Caki2 (cell line): ENCODE measurements at regions not wholly inside any gene's neighbourhood (a gene's known extent, or its start where the extent isn't known, plus 50 kb on each side); places are given as distances from the start of the nearest gene placed in this dataset.

Experiments used
- DNase-seq: peaks from one replicate; pipeline ENCODE4 v3.0.0-alpha.2; 2015; ENCODE audit warnings: low read depth
- in situ Hi-C: cut with HindIII; loops from 2 replicates; pipeline ENCODE4 v1.10.0; 2016; ENCODE audit warnings: low sequenced_read_pairs, low pct_unique_long_range_greater_than_20kb, mixed read lengths

DNA sequence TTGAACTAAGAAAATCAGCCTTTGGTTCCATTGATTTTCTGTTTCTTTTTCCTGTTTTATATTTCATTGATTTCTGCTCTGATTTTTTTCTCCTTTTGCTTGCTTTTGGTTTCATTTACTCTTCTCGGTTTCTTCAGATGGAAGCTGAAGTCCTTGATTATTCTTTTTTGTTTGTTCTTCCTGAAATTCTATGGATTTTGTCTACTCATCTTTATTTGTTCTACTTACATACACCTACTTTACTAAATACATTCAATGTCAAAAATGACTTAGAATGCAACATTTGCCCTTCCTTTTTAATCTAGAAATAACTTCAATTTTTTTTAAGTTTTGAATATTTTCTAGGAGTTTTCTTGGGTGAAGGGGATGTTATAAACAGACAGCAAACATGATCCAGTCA, 612.5 kb downstream of the METTL4 start:
- DNase-seq = no peak
- in situ Hi-C loops = no loop called here

DNA sequence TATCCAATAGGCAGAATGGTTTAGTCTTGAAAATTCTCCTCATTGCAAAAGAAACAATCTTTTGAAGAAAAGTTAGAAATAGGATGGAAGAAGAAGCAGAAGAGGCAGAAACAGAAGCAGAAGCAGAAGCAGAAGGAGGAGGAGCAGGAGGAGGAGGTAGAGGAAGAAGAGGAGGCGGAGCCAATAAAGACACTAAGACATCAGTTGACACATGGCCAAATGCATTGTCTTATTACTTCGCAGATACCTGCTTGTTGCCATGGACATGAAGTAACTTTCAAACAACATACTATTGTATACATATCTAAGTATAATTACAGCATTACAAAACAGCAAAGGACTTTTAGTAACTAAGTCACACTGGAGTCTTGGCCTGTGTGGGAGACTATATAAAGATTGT, 606.3 kb downstream of the METTL4 start:
- in situ Hi-C loops = no loop called here
- no peak for DNase-seq

DNA sequence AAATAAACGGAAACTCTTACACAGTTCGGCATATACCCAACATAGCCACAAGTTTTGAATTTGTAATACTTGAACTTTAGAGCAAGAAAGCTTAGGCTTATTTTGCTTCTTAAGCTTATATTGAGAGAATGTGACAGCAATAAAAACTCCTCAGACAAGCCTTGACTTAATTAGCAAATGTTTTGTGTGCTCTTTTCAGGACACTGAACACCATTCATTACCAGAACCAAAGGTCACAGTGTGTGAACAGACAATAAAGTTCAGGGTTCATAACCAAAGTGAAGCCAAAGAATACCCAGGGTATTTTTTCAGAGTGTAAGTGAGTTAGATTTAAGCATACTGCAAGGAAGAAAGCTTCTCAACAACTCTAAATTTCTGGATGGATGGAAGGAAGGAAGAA, 605.8 kb downstream of the METTL4 start:
- DNase-seq = no peak
- in situ Hi-C loops = no loop called here

DNA sequence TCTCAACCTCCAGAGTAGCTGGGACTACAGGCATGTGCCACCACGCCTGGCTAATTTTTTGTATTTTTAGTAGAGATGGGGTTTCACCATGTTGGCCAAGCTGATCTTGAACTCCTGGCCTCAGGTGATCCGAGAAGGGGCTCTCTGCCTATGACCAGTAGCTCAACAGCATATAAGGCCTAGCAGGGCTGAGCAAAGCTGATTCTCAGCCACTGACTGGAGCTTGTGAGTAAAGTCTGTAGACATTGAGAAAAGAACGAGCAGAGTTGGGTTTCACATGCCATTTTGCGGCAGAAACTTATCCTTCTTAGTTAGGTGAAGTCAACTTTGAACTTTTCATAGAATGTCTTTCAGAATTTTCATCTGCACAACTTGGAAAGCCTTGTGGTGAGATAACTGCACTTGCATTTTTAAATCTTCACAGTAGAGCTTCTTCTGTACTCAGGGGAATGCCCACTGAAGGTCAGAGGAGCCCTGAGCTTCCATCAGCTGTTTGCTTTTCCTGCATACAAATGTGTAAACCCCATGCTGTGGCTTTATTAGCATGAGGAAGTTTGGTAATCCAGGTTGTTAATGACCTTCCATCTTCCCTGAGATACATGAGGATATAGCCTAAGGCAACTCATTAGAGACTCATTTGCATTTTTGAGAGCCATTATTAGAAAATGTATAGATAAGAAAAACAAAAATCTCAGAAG, 602.4 kb downstream of the METTL4 start:
- DNase-seq = no peak
- in situ Hi-C loops = no loop called here

DNA sequence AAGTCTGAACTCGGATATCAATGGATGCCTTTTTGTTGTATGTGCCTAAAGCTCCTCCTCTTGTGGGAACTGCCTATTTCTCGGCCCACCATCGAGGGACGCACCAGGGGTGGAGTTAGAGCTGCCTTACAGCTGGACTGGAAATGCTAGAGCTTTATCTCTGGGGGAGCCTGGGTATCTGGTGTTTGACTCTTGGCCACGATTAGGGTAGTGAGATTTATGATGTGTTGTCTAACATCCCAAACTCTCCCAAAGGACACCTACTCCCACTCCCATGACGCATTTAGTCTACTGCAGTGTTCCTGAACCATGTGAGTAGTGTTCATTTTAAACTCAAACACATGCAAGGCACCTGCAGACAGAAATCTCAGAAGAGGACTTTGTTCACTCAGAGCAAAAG, 594.8 kb downstream of the METTL4 start:
- DNase-seq = no peak
- in situ Hi-C loops = no loop called here

DNA sequence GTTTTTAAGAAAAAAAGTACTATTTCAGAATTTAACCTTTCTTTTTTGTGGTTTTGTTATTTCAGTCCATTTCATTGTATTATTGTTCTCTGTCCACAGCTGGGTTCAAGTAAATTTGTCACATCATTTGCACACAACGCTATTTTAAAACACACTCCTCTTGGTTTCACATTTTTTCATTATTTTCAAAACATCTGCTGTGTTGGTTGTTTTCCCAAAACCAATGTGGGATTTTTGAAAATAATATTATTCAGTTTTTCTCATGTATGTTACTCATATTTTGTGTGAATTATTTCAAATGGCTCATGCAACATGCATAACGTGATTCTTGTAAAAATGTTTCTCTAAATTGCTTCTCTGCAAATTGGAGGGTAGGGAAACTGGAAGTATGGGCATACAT, 589.2 kb downstream of the METTL4 start:
- no peak for DNase-seq
- in situ Hi-C loops = no loop called here

DNA sequence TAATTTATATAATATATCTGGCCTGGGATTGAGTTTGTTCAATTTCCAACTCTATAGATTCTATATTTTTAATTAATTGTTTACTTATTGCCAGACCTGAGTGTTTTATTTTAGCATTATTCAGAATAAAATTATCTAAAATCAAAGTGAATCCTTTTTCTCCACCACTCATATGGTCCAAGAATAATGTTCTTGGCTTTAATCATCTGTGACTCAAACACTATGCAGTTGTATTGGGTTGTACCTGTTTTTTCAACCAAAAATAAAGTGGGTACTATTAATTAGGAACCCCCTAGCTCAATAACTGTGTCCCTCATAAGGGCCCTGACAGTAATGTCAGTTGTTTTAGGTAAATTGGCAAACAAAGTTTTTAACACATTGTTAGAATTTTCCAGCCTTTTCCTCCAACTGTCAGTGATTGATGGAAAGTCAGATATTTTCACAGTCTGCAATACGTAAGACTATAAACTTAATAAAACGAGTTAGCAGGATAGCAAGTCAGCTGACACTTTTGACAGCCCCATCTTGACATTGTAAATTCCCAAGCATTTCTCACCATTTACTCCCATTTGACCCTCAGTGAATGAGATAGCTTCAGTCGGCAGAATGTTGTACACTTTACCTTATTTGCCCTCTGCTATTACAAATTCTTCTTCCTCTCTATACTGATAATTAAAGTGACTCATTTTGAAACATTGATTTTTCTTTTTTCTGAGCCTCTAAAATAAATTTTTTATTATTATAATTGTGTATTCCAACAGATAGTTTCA, 587.4 kb downstream of the METTL4 start:
- DNase-seq = no peak
- in situ Hi-C loops = no loop called here

DNA sequence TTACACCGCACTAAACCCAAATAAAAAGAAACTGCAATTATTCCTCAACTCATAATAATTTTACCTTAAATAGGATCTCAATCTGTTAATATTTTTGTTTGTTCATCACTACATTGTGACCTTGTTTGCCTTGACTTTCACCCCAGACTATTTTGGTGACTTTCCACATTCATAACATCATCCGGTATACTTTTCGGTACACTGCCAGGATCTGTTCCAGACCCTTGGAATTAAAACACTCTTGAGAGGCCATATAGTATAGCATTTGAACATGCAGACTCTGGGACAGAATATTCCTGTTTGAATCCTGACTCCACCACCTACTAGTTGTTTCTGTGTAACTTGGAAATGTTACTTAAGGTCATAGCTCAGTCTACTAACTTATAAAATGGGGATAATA, 577.4 kb downstream of the METTL4 start:
- in situ Hi-C loops = no loop called here
- no peak for DNase-seq

DNA sequence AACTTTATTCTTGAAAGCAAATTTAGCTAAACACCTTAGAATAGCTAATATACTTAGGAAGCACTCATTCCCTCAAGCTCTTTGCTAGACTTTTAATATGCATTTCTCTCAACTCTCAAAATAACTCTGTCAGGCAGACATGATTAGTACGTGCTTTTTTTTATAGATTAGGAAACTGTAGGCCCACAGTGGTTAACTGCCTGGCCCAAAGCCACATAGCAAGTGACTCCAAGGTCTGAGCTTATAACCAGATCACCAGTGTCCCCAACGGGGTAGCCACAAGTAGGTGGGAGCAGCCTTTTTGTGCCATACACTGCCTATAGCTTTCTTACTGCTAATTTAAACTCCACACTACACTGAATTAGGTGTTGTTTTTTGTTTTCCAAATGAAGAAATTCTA, 576.8 kb downstream of the METTL4 start:
- in situ Hi-C loops = no loop called here
- DNase-seq = no peak

DNA sequence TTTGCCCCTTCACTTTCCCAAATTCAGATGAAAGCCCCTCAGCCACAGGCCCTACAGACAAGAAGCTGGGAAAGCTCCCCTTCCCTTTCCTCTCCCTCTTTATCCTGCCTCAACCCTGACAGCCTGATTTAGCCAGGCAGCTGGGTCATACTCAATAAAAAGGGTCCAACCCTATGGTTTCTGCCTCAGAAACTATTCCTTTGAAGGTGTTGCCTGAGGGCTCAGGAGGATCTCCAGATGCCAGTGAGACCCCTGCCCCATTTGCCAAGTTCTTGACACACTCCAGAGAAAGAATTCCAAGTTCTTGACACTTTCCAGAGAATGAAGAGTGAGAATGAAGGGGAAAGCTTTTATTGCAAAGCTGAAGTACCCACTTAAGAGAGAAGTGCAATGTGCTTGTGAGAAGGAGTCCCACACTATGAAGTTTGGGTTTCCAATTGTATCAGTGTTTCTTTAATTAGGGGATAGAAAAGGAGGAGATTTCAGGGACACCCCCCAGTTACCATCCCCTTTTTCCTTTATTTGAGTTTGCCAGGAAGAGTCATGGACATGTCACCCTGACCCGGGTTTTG, 576.2 kb downstream of the METTL4 start:
- no peak for DNase-seq
- in situ Hi-C loops = no loop called here

DNA sequence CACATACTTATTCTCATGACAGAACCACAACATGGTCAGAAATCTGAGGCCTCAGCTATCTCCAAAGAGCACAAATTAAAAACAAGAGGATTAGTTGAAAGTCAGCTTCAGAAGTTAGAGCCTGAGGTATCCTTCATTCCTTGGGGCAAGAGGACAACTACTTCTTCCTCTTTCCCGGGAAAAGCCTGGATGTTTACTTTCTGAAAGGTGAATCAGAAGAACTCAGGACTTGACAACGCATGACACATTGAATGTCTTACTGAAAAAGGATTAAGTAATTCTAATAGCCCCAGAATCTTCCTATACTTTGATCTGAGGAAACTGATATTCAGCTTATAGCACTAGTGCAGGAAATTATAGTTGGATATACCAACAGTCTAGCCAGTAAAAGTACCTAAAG, 573.2 kb downstream of the METTL4 start:
- DNase-seq = no peak
- in situ Hi-C loops = no loop called here

DNA sequence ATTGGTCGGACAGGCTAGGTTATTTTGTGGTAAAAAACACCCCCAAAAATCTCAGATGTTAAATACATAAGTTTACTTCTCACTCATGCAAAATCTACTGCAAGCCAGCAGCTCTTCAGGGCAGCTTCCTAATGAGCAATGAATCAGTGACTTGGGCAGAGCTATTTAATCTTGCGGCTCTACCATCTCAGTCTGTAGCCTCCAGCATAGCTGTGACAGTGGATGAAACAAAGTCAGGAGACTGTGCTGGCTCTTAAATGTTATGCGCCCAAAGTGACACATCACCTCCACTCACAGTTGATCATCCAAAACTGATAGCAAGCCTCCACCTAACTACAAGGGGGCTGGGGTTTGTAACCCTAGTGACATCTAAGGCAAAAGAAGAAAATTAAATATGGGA, 571.9 kb downstream of the METTL4 start:
- in situ Hi-C loops = no loop called here
- no peak for DNase-seq

DNA sequence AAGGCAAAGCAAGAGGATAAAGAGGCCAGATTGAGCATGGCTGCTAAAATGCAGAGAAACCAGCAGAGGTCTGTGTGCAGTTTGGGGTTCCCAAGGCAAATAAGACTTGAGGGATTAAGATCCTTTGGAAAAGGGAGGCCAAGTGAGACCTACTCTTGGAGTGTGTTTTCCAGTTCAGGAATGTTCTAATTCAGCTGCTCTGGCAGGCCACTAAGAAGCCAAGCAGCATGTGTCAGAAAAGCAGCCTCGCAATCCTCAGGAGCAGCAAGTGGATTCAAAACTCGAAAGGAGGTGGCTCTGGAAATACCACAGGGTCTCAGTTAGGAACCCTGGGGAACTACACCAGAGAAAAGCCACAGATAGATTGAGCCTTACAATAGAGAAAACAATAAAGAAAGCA, 569.2 kb downstream of the METTL4 start:
- no peak for DNase-seq
- in situ Hi-C loops = no loop called here

DNA sequence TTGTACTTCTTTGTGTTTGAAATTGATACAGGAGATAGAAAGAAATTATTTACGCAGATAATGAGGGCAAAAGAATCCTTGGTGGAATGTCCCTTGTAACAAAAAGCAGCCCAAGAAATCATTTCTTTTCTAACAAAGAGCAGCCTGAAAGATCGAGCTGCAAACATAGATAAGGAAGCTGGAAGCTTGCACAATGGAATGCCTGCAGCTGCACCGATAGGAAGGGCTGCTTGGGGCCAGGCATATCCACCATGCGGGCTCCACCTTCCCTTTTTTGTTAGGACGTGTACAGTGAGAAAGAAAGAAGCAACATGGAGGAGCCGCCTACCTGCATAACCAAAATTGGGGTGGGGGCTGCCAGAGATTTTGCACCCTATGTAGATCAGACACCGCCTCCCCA, 568.7 kb downstream of the METTL4 start:
- no peak for DNase-seq
- in situ Hi-C loops = no loop called here

DNA sequence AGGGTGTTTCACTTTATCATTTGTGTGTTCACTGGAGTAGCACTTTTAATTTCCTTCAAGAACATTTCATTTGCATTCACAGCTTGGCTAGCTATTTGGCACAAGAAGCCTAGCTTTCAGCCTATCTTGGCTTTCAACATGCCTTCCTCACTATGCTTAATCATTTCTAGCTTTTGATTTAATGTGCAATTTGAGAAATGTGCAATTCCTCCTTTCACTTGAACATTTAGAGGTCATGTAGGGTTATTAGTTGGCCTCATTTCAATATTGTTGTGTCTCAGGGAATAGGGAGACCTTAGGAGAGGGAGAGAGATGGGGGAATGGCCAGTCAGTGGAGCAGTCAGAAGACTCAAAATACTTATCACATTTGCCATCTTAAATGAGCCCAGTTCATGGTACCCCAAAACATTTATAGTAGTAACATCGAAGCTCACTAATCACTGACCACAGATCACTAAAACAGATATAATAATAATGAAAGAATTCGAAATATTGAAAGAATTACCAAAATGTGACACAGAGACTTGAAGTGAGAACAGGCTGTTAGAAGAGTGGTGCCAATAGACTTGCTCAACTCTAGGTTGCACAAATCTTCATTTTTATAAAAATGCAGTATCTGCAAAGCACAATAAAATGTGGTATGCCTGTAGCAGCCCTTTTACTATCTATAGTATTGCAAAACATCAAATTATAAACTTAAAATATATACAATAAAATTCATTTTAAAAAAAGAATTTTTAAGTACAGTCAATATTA, 561.2 kb downstream of the METTL4 start:
- in situ Hi-C loops = no loop called here
- DNase-seq = no peak

DNA sequence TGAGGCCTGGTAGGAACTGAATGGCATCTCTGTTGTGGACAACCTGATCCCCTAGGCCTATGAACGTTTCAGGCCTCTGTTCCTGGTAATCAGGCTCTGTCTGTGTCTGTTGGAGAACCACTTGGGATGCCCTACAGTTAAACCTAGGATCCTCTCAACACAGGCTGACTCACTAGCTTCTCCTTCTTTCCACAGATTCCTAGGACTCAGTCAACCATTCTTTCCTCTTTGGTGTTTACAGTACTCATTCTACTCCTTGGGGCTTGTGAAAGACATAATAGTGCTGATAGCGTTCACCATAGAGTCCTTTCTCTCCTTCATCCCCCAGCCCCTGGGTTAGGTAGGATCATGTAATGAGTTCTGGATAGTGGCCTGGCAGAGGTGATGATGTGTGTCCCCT, 544.3 kb downstream of the METTL4 start:
- in situ Hi-C loops = no loop called here
- peak; percentile 76 for DNase-seq

DNA sequence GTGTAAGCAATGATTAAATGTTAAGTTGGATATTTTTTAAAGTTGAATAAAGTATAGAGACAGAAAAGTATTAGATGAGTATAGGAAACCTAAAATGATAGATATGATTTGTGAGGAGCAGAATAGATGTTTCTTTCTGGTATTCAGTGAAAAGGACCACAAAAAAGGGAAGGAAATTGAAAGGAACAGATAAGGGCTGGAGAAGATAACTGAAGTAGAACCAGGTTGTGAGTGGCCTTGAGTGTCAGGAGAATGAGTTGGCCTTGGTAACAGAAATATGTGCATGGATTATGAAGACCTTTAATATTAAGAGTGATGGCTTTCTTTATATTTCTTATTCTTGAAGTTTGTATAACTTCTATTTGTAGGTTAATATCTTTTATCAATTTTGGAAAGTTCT, 543.5 kb downstream of the METTL4 start:
- in situ Hi-C loops = no loop called here
- DNase-seq = no peak

DNA sequence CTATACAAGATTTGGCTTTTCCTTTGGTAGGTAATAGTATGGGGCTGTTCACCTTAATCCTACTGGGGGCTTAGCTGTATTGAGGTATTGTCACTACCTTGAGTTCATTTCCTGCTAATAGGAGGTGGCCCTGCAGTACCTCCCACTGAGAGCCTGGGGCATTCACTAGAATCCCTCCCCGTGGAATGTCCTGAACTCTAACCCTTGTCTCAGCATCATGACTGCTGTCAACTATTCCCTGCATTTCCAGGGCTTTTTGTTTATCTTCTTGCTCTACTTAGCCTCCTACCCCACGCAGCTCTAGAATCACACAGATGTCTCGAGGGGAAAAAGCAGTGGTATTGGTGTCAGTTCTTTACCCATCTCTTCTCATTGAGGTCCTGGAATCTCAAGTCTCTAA, 542.3 kb downstream of the METTL4 start:
- DNase-seq = no peak
- in situ Hi-C loops = no loop called here

DNA sequence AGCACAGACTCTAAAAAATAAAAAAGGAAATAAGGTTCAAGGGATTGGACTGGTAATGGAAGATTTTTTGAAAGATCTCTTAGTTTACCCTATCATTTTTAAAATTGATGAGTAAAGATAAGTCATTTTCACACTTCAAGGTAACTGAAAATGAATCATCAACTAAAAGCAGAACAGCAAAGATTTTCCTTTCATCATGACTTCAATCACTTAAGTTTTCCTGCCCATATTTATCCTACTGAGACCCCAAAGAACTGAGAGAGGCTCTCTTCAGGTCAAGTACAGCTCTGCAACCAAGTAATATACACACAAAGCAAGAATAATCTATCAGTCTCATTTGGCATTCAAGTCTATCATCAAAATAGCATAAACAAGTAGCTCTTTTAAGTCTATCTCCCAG, 540.7 kb downstream of the METTL4 start:
- no peak for DNase-seq
- in situ Hi-C loops = no loop called here
